ENCODE measurements at regions not wholly inside any gene's neighbourhood (a gene's known extent, or its start where the extent isn't known, plus 50 kb on each side); places are given as distances from the start of the nearest gene placed in this dataset.
"Not testable (repeated sequence)": the region's sequence is repeated elsewhere in the genome, so short reads cannot be mapped to it uniquely, and the experiment has no call there.

GRCh38 chr7:131688738-131689661 lies 132.6 kb upstream of the PODXL start:
- H3K4me3 ChIP-seq (ENCODE audit: low read depth, low read length) = no peak overlapping the region
- TF ChIP-seq, protein P1, sequence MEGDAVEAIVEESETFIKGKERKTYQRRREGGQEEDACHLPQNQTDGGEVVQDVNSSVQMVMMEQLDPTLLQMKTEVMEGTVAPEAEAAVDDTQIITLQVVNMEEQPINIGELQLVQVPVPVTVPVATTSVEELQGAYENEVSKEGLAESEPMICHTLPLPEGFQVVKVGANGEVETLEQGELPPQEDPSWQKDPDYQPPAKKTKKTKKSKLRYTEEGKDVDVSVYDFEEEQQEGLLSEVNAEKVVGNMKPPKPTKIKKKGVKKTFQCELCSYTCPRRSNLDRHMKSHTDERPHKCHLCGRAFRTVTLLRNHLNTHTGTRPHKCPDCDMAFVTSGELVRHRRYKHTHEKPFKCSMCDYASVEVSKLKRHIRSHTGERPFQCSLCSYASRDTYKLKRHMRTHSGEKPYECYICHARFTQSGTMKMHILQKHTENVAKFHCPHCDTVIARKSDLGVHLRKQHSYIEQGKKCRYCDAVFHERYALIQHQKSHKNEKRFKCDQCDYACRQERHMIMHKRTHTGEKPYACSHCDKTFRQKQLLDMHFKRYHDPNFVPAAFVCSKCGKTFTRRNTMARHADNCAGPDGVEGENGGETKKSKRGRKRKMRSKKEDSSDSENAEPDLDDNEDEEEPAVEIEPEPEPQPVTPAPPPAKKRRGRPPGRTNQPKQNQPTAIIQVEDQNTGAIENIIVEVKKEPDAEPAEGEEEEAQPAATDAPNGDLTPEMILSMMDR (IDR thresholded peaks at IDR 0.05; ENCODE audit: low read depth, low read length) = peak; percentile 96

- no peak overlapping the region for H3K4me3 ChIP-seq (ENCODE audit: low read depth, low read length)
- TF ChIP-seq, protein P1 (IDR thresholded peaks at IDR 0.05; ENCODE audit: low read depth, low read length) = no peak
Measured at GRCh38 chr7:131687296-131687695, 130.9 kb upstream of the PODXL start.

DNA sequence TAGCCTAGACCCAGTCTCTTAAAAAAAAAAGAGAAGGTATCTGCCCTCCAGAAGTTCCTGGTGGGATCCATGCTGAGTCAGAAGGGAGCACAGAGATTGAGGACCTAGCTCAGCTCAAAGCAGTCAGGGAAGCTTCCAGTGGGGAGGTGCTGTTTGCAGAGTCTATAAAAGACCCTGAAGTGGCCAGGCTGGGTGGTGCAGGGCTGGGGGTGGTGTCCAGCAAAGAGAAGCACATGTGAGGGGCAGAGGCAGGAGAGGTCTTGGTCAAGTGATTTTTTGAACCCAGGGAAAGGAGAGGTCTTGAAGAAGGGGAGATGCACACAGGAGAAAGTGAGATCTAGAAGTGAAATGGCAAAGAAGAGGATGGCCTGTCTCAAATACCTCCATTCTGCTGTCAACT lies 130.4 kb upstream of the PODXL start:
- TF ChIP-seq, protein P1 (IDR thresholded peaks at IDR 0.05; ENCODE audit: low read depth, low read length) = no peak
- H3K4me3 ChIP-seq (ENCODE audit: low read depth, low read length) = no peak overlapping the region

GRCh38 chr7:131683536-131684125 lies 127.2 kb upstream of the PODXL start:
- H3K4me3 ChIP-seq (ENCODE audit: low read depth, low read length) = no peak overlapping the region
- TF ChIP-seq, protein P1 (IDR thresholded peaks at IDR 0.05; ENCODE audit: low read depth, low read length) = no peak

DNA sequence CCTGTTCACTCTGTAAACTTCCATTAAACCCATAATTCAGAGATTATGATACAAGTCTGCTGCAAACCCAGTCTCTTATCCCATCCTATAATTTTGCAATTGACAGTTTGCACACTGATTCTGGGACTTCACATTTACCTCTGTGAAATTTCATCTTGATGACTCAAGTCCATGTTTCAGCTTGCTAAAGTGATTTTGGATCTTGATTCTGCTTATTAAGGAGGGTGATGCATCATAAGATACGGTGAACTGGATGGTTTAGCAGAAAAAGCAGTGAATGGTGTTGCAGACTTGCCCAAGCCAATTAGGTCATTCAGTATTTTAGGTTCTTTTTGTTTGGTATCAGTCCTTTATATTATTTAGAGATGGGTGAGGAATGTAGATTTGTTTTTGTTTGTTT lies 125.5 kb upstream of the PODXL start:
- TF ChIP-seq, protein P1 (IDR thresholded peaks at IDR 0.05; ENCODE audit: low read depth, low read length) = no peak

DNA sequence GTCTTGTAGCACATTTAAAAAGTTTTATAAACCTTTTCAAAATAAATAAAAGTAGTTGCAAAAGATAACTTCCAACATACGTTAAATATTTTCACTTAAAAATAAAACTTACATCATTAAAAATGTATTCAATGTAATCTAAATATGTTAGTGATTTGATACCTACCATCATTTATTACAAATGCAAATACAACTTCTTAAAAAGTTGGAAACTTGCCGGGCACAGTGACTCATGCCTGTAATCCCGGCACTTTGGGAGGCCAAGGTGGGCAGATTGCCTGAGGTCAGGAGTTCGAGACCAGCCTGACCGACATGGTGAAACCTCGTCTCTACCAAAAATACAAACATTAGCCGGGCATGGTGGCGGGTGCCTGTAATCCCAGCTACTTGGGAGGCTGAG lies 122.6 kb upstream of the PODXL start:
- not testable (repeated sequence) for H3K4me3 ChIP-seq (ENCODE audit: low read depth, low read length)

More for the DNA sequence above, 125.5 kb upstream of the PODXL start:
- H3K4me3 ChIP-seq (ENCODE audit: low read depth, low read length) = no peak overlapping the region

- H3K4me3 ChIP-seq (ENCODE audit: low read depth, low read length) = not testable (repeated sequence)
Measured at GRCh38 chr7:131676850-131677249, 120.4 kb upstream of the PODXL start.

GRCh38 chr7:131674131-131674530 lies 117.7 kb upstream of the PODXL start:
- H3K4me3 ChIP-seq (ENCODE audit: low read depth, low read length) = no peak overlapping the region
- TF ChIP-seq, protein P1 (IDR thresholded peaks at IDR 0.05; ENCODE audit: low read depth, low read length) = no peak
